ENCODE measurements at regions not wholly inside any gene's neighbourhood (a gene's known extent, or its start where the extent isn't known, plus 50 kb on each side); places are given as distances from the start of the nearest gene placed in this dataset.

- TF ChIP-seq EP300 (IDR thresholded peaks at IDR 0.05) = no peak
- no peak for TF ChIP-seq POLR2AphosphoS5 (IDR thresholded peaks at IDR 0.05)
These were observed 190.3 kb upstream of the POU3F2 start for GRCh38 chr6:98644063-98644462.

All from sigmoid colon (tissue), 4 donors.